ENCODE measurements at regions not wholly inside any gene's neighbourhood (a gene's known extent, or its start where the extent isn't known, plus 50 kb on each side); places are given as distances from the start of the nearest gene placed in this dataset.

DNA sequence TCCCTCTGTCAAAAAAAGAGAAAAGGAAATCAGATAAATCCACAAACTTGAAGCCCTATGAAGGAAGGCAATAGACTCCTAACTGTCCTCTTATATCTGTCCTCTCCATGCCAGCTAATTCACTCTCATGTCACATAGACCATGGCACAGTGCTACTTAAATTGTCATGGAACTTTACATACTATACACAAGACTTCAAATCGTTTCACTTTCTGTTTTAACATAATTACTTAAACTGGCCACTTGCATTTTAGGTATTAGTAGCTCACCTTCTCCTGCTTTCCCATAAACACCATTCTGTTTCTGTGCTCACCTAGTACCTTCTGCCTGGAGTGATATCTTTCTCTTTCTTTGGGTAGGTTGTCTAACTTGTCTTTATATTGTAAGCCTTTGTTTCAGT, 816.7 kb upstream of the KIF2B start:
- H3K27ac ChIP-seq (ENCODE audit: low read depth, low read length): no peak overlapping the region
- no peaks in the 10 kb centered on the region for H4K20me1 ChIP-seq (ENCODE audit: control insufficient read depth, insufficient read depth, low read depth, low read length)
- H3F3A ChIP-seq (ENCODE audit: control insufficient read depth, insufficient read depth): no peaks in the 10 kb centered on the region
- H3K9me2 ChIP-seq (replicated peaks; ENCODE audit: control insufficient read depth, low read length): no peaks in the 10 kb centered on the region
- H3K27me3 ChIP-seq (ENCODE audit: control insufficient read depth, low read length): no peaks in the 10 kb centered on the region
- no peak for TF ChIP-seq EZH2phosphoT487 (IDR thresholded peaks at IDR 0.05; ENCODE audit: borderline replicate concordance, low read length)
- TF ChIP-seq, protein P1, sequence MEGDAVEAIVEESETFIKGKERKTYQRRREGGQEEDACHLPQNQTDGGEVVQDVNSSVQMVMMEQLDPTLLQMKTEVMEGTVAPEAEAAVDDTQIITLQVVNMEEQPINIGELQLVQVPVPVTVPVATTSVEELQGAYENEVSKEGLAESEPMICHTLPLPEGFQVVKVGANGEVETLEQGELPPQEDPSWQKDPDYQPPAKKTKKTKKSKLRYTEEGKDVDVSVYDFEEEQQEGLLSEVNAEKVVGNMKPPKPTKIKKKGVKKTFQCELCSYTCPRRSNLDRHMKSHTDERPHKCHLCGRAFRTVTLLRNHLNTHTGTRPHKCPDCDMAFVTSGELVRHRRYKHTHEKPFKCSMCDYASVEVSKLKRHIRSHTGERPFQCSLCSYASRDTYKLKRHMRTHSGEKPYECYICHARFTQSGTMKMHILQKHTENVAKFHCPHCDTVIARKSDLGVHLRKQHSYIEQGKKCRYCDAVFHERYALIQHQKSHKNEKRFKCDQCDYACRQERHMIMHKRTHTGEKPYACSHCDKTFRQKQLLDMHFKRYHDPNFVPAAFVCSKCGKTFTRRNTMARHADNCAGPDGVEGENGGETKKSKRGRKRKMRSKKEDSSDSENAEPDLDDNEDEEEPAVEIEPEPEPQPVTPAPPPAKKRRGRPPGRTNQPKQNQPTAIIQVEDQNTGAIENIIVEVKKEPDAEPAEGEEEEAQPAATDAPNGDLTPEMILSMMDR (IDR thresholded peaks at IDR 0.05; ENCODE audit: low read depth, low read length, poor library complexity, severe bottlenecking): no peak
- no peaks in the 10 kb centered on the region for H3K9me3 ChIP-seq (ENCODE audit: control insufficient read depth, insufficient read depth, low read length)
- no peaks in the 10 kb centered on the region for H3K4me1 ChIP-seq (ENCODE audit: control insufficient read depth, low read length)
- no peak overlapping the region for H3K4me3 ChIP-seq (ENCODE audit: low read length)
- H3K36me3 ChIP-seq (ENCODE audit: control insufficient read depth, low read length): no peaks in the 10 kb centered on the region
- H3K79me2 ChIP-seq (ENCODE audit: control insufficient read depth, low read length): no peaks in the 10 kb centered on the region
- no peak overlapping the region for H3K4me2 ChIP-seq (ENCODE audit: low read length)

DNA sequence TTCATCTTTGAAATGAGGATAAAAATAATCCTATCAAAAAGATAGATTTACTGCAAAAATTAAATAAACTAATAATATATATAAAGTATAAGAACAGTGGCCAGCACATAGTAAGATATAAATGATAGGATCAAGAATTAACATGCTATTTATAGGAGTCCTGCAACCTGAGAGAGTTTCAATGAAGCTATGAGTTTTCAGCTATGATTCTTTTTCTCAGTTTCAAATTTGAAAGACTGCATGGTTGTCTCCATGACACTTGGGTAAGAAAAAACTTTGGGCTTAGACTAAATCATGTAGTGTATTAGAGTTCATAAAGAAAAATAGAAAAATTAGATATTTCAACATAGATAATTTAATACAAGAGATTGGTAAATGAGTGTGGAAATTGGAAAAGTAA, 817.8 kb upstream of the KIF2B start:
- no peaks in the 10 kb centered on the region for H3K79me2 ChIP-seq (ENCODE audit: control insufficient read depth, low read length)
- H3K36me3 ChIP-seq (ENCODE audit: control insufficient read depth, low read length): no peaks in the 10 kb centered on the region
- H3F3A ChIP-seq (ENCODE audit: control insufficient read depth, insufficient read depth): no peaks in the 10 kb centered on the region
- no peak overlapping the region for H3K4me2 ChIP-seq (ENCODE audit: low read length)
- no peaks in the 10 kb centered on the region for H3K4me1 ChIP-seq (ENCODE audit: control insufficient read depth, low read length)
- TF ChIP-seq, protein P1 (IDR thresholded peaks at IDR 0.05; ENCODE audit: low read depth, low read length, poor library complexity, severe bottlenecking): no peak
- no peak for TF ChIP-seq EZH2phosphoT487 (IDR thresholded peaks at IDR 0.05; ENCODE audit: borderline replicate concordance, low read length)
- H3K9me2 ChIP-seq (replicated peaks; ENCODE audit: control insufficient read depth, low read length): no peaks in the 10 kb centered on the region
- no peaks in the 10 kb centered on the region for H3K27me3 ChIP-seq (ENCODE audit: control insufficient read depth, low read length)
- no peaks in the 10 kb centered on the region for H3K9me3 ChIP-seq (ENCODE audit: control insufficient read depth, insufficient read depth, low read length)
- H4K20me1 ChIP-seq (ENCODE audit: control insufficient read depth, insufficient read depth, low read depth, low read length): no peaks in the 10 kb centered on the region
- H3K27ac ChIP-seq (ENCODE audit: low read depth, low read length): no peak overlapping the region
- H3K4me3 ChIP-seq (ENCODE audit: low read length): no peak overlapping the region

DNA sequence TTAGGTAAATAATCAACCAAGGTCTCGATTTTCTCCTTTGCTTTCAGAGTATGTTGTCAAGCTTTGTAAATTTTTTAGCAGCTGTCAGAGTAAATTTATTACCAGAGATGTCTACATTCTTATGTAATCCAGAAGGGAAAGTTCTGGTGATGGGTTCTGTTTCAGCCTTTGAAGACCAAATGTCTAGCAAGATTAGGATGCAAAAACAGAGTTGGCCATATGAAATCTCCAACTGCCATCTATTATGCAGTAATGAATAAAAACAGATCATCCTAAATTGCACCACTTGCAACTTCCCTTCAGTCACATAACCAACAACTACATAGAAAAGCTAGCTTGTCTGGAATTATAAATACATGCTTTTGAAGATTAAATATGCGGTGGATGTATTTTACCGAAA, 826.8 kb upstream of the KIF2B start:
- Histone ChIP-seq H3K4me1 (ENCODE audit: control insufficient read depth, low read length) (no peaks in the 10 kb centered on the region), H3K9me2 (replicated peaks; ENCODE audit: control insufficient read depth, low read length) (no peaks in the 10 kb centered on the region)

More for the DNA sequence above, 826.8 kb upstream of the KIF2B start:
- Histone ChIP-seq H3K36me3 (ENCODE audit: control insufficient read depth, low read length) (no peaks in the 10 kb centered on the region), H3K4me2 (ENCODE audit: low read length) (no peak overlapping the region), H3K79me2 (ENCODE audit: control insufficient read depth, low read length) (no peaks in the 10 kb centered on the region), H3F3A (ENCODE audit: control insufficient read depth, insufficient read depth) (no peaks in the 10 kb centered on the region), H4K20me1 (ENCODE audit: control insufficient read depth, insufficient read depth, low read depth, low read length) (no peaks in the 10 kb centered on the region), H3K4me3 (ENCODE audit: low read length) (no peak overlapping the region), H3K27me3 (ENCODE audit: control insufficient read depth, low read length) (no peaks in the 10 kb centered on the region), H3K9me3 (ENCODE audit: control insufficient read depth, insufficient read depth, low read length) (no peaks in the 10 kb centered on the region), H3K27ac (ENCODE audit: low read depth, low read length) (no peak overlapping the region)
- TF ChIP-seq, protein P1 (IDR thresholded peaks at IDR 0.05; ENCODE audit: low read depth, low read length, poor library complexity, severe bottlenecking): no peak
- TF ChIP-seq EZH2phosphoT487 (IDR thresholded peaks at IDR 0.05; ENCODE audit: borderline replicate concordance, low read length): no peak
